Ishikawa (cell line): ENCODE measurements at regions not wholly inside any gene's neighbourhood (a gene's known extent, or its start where the extent isn't known, plus 50 kb on each side); places are given as distances from the start of the nearest gene placed in this dataset.

Experiments used
- CEBPB ChIP-seq: IDR thresholded peaks from 2 replicates; pipeline ENCODE4 v1.6.1; 2012
- EGR1 ChIP-seq: IDR thresholded peaks from 2 replicates; pipeline ENCODE4 v1.6.1; 2012
- TAF1 ChIP-seq: IDR thresholded peaks from 2 replicates; pipeline ENCODE4 v1.6.1; 2012; ENCODE audit warnings: low read depth, mild to moderate bottlenecking
- TEAD4 ChIP-seq: IDR thresholded peaks from 2 replicates; pipeline ENCODE4 v1.6.1; 2012
- TF ChIP-seq, protein P1 (sequence below): IDR thresholded peaks from 2 replicates; pipeline ENCODE4 v1.6.1; 2012; ENCODE audit warnings: low read depth, mild to moderate bottlenecking

GRCh38 chr7:50181081-50181480, 88.0 kb upstream of the ZPBP start:
- no peak for TF ChIP-seq CEBPB
- no peak for TF ChIP-seq TAF1
- TF ChIP-seq, protein P1, sequence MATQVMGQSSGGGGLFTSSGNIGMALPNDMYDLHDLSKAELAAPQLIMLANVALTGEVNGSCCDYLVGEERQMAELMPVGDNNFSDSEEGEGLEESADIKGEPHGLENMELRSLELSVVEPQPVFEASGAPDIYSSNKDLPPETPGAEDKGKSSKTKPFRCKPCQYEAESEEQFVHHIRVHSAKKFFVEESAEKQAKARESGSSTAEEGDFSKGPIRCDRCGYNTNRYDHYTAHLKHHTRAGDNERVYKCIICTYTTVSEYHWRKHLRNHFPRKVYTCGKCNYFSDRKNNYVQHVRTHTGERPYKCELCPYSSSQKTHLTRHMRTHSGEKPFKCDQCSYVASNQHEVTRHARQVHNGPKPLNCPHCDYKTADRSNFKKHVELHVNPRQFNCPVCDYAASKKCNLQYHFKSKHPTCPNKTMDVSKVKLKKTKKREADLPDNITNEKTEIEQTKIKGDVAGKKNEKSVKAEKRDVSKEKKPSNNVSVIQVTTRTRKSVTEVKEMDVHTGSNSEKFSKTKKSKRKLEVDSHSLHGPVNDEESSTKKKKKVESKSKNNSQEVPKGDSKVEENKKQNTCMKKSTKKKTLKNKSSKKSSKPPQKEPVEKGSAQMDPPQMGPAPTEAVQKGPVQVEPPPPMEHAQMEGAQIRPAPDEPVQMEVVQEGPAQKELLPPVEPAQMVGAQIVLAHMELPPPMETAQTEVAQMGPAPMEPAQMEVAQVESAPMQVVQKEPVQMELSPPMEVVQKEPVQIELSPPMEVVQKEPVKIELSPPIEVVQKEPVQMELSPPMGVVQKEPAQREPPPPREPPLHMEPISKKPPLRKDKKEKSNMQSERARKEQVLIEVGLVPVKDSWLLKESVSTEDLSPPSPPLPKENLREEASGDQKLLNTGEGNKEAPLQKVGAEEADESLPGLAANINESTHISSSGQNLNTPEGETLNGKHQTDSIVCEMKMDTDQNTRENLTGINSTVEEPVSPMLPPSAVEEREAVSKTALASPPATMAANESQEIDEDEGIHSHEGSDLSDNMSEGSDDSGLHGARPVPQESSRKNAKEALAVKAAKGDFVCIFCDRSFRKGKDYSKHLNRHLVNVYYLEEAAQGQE = no peak
- TF ChIP-seq EGR1 = no peak
- no peak for TF ChIP-seq TEAD4
